Liver (tissue), 8 donors: ENCODE measurements at regions not wholly inside any gene's neighbourhood (a gene's known extent, or its start where the extent isn't known, plus 50 kb on each side); places are given as distances from the start of the nearest gene placed in this dataset.

Experiments used
- DNase-seq: peaks from one replicate; pipeline ENCODE4 v3.0.0-alpha.2; 2017; ENCODE audit warnings: low spot score
- H3K27ac ChIP-seq, 2 donors: one replicate each; pipeline ENCODE4 v1.7.0; 2013; ENCODE audit warnings: inconsistent platforms in 2 of 2, low read length in 2 of 2, control low read depth in 1 of 2, low read depth in 1 of 2, mild to moderate bottlenecking in 1 of 2
- H3K27me3 ChIP-seq, 4 donors: one replicate each; pipeline versions ENCODE4 v1.6.1 to v1.7.0; 2013; ENCODE audit warnings: low read length in 3 of 4, inconsistent platforms in 1 of 4, mild to moderate bottlenecking in 1 of 4, moderate library complexity in 1 of 4; ENCODE audit not compliant: control insufficient read depth in 4 of 4, insufficient read depth in 4 of 4
- H3K36me3 ChIP-seq, 4 donors: one replicate each; pipeline versions ENCODE4 v1.6.1 to v1.7.0; 2013; ENCODE audit warnings: low read length in 3 of 4, mild to moderate bottlenecking in 3 of 4, low read depth in 1 of 4, moderate library complexity in 1 of 4; ENCODE audit not compliant: control insufficient read depth in 4 of 4, insufficient read depth in 3 of 4
- H3K4me1 ChIP-seq, 4 donors: one replicate each; pipeline versions ENCODE4 v1.6.1 to v1.7.0; 2013; ENCODE audit warnings: low read length in 3 of 4, mild to moderate bottlenecking in 3 of 4, moderate library complexity in 1 of 4; ENCODE audit not compliant: control insufficient read depth in 4 of 4, insufficient read depth in 4 of 4
- H3K4me3 ChIP-seq, 3 donors: one replicate each; pipeline versions ENCODE4 v1.6.1 to v1.7.0; 2013; ENCODE audit warnings: low read length in 3 of 3, control low read depth in 1 of 3, low read depth in 1 of 3, mild to moderate bottlenecking in 1 of 3
- H3K9ac ChIP-seq, 2 donors: one replicate each; pipeline ENCODE4 v1.7.0; 2013; ENCODE audit warnings: low read length in 2 of 2, mild to moderate bottlenecking in 2 of 2, moderate library complexity in 2 of 2, control low read depth in 1 of 2, low read depth in 1 of 2
- H3K9me3 ChIP-seq, 4 donors: one replicate each; pipeline versions ENCODE4 v1.6.1 to v1.7.0; 2013; ENCODE audit warnings: low read length in 3 of 4; ENCODE audit not compliant: control insufficient read depth in 4 of 4
- EGR1 ChIP-seq, 2 donors: IDR thresholded peaks; 2 replicates each; pipeline ENCODE4 v1.6.1; 2016 to 2018; ENCODE audit warnings: antibody characterized with exemption in 2 of 2, low read depth in 2 of 2
- FOXA1 ChIP-seq: IDR thresholded peaks from 2 replicates; pipeline ENCODE4 v1.6.1; 2016; ENCODE audit warnings: antibody characterized with exemption
- FOXA2 ChIP-seq: IDR thresholded peaks from 2 replicates; pipeline ENCODE4 v1.6.1; 2016; ENCODE audit warnings: antibody characterized with exemption
- GABPA ChIP-seq, 2 donors: IDR thresholded peaks in 1 of 2; conservative IDR thresholded peaks in 1 of 2; 2 replicates each; pipeline ENCODE4 v1.6.1; 2016; ENCODE audit warnings: antibody characterized with exemption in 2 of 2, mild to moderate bottlenecking in 1 of 2, moderate library complexity in 1 of 2
- HNF4A ChIP-seq, 2 donors: conservative IDR thresholded peaks; 2 replicates each; pipeline ENCODE4 v1.6.1; 2016; ENCODE audit warnings: antibody characterized with exemption in 2 of 2, mild to moderate bottlenecking in 2 of 2
- HNF4G ChIP-seq: IDR thresholded peaks from 2 replicates; pipeline ENCODE4 v1.6.1; 2016; ENCODE audit warnings: antibody characterized with exemption
- RAD21 ChIP-seq, 2 donors: IDR thresholded peaks; 2 replicates each; pipeline ENCODE4 v1.6.1; 2016; ENCODE audit warnings: antibody characterized with exemption in 2 of 2, mild to moderate bottlenecking in 2 of 2
- RXRA ChIP-seq, 2 donors: IDR thresholded peaks; 2 replicates each; pipeline ENCODE4 v1.6.1; 2017 to 2018; ENCODE audit warnings: antibody characterized with exemption in 2 of 2, mild to moderate bottlenecking in 1 of 2
- SP1 ChIP-seq: IDR thresholded peaks from 2 replicates; pipeline ENCODE4 v1.6.1; 2018; ENCODE audit warnings: antibody characterized with exemption, mild to moderate bottlenecking
- TAF1 ChIP-seq: conservative IDR thresholded peaks from 2 replicates; pipeline ENCODE4 v1.6.1; 2016; ENCODE audit warnings: antibody characterized with exemption, mild to moderate bottlenecking
- YY1 ChIP-seq: IDR thresholded peaks from 2 replicates; pipeline ENCODE4 v1.6.1; 2016; ENCODE audit warnings: antibody characterized with exemption, mild to moderate bottlenecking
- WGBS: extraction: QIAGEN DNeasy Blood & Tissue Kit; methylation state at CpG from one replicate; pipeline ENCODE4 v1.1.7; 2013; 5-methylcytosine and 5-hydroxymethylcytosine counted together
- TF ChIP-seq, protein P1 (sequence below): IDR thresholded peaks from 2 replicates; pipeline ENCODE4 v1.6.1; 2016; ENCODE audit warnings: antibody characterized with exemption, mild to moderate bottlenecking
- TF ChIP-seq, protein P2 (sequence below): IDR thresholded peaks from 2 replicates; pipeline ENCODE4 v1.6.1; 2016; ENCODE audit warnings: antibody characterized with exemption
- TF ChIP-seq, protein P3 (sequence below): IDR thresholded peaks from 2 replicates; pipeline ENCODE4 v1.6.1; 2016; ENCODE audit warnings: antibody characterized with exemption
- TF ChIP-seq, protein P4 (sequence below): fragments of 150-350 bp; IDR thresholded peaks from 2 replicates; pipeline ENCODE4 v1.5.1; 2017; ENCODE audit warnings: improper control_type of control experiment, low read depth, low read length; ENCODE audit not compliant: missing input control
- TF ChIP-seq, protein P5 (sequence below): IDR thresholded peaks from 2 replicates; pipeline ENCODE4 v1.6.1; 2016; ENCODE audit warnings: antibody characterized with exemption
- donor health status: healthy.
- donor health status: healthy.
- donor health status: healthy.
- donor health status: healthy.
- donor health status: healthy.

DNA sequence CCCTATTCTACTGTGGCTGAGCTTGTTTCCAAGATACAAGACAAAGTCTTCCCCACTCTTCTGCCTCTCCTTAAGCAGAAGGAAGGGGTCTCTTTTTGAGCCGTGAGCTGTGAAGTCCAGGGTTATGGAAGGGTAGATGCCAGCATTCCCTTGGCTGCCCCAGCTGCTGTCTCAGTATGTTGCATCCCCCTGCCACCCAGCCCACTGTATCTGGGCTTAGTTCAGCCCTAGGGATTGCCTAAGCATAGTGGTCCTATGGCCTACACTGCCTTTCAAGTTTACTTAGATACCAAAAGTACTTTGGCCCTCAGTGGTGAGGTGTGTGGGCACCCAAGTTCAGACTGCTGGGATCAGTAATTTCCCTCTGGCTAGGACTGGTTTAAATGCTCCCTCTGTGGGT, 421.9 kb upstream of the KHDRBS2 start:
- Histone ChIP-seq H3K27ac (no peak overlapping the region), H3K4me3 (no peak overlapping the region), H3K9me3 (no peaks in the 10 kb centered on the region), H3K9ac (no peak overlapping the region), H3K27me3 (no peaks in the 10 kb centered on the region), H3K36me3 (no peaks in the 10 kb centered on the region), H3K4me1 (no peaks in the 10 kb centered on the region)
- WGBS: 87% methylated on average over 1 of the region's 1 CpG
- DNase-seq: no peak
- TF ChIP-seq, protein P1, sequence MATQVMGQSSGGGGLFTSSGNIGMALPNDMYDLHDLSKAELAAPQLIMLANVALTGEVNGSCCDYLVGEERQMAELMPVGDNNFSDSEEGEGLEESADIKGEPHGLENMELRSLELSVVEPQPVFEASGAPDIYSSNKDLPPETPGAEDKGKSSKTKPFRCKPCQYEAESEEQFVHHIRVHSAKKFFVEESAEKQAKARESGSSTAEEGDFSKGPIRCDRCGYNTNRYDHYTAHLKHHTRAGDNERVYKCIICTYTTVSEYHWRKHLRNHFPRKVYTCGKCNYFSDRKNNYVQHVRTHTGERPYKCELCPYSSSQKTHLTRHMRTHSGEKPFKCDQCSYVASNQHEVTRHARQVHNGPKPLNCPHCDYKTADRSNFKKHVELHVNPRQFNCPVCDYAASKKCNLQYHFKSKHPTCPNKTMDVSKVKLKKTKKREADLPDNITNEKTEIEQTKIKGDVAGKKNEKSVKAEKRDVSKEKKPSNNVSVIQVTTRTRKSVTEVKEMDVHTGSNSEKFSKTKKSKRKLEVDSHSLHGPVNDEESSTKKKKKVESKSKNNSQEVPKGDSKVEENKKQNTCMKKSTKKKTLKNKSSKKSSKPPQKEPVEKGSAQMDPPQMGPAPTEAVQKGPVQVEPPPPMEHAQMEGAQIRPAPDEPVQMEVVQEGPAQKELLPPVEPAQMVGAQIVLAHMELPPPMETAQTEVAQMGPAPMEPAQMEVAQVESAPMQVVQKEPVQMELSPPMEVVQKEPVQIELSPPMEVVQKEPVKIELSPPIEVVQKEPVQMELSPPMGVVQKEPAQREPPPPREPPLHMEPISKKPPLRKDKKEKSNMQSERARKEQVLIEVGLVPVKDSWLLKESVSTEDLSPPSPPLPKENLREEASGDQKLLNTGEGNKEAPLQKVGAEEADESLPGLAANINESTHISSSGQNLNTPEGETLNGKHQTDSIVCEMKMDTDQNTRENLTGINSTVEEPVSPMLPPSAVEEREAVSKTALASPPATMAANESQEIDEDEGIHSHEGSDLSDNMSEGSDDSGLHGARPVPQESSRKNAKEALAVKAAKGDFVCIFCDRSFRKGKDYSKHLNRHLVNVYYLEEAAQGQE: no peak
- TF ChIP-seq RXRA (IDR thresholded peaks at IDR 0.05) (no peak), SP1 (no peak), HNF4A (conservative IDR thresholded peaks at IDR 0.05) (no peak), FOXA1 (no peak), GABPA (IDR thresholded peaks at IDR 0.05 in 1 of 2, conservative IDR thresholded peaks at IDR 0.05 in 1 of 2) (no peak), YY1 (no peak), TAF1 (no peak), RAD21 (IDR thresholded peaks at IDR 0.05) (no peak), FOXA2 (no peak), EGR1 (IDR thresholded peaks at IDR 0.05; ENCODE audit: low read depth in 2 of 2) (no peak)
- TF ChIP-seq, protein P2, sequence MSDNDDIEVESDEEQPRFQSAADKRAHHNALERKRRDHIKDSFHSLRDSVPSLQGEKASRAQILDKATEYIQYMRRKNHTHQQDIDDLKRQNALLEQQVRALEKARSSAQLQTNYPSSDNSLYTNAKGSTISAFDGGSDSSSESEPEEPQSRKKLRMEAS: no peak
- TF ChIP-seq, protein P3, sequence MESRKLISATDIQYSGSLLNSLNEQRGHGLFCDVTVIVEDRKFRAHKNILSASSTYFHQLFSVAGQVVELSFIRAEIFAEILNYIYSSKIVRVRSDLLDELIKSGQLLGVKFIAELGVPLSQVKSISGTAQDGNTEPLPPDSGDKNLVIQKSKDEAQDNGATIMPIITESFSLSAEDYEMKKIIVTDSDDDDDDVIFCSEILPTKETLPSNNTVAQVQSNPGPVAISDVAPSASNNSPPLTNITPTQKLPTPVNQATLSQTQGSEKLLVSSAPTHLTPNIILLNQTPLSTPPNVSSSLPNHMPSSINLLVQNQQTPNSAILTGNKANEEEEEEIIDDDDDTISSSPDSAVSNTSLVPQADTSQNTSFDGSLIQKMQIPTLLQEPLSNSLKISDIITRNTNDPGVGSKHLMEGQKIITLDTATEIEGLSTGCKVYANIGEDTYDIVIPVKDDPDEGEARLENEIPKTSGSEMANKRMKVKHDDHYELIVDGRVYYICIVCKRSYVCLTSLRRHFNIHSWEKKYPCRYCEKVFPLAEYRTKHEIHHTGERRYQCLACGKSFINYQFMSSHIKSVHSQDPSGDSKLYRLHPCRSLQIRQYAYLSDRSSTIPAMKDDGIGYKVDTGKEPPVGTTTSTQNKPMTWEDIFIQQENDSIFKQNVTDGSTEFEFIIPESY: no peak
- TF ChIP-seq, protein P4, sequence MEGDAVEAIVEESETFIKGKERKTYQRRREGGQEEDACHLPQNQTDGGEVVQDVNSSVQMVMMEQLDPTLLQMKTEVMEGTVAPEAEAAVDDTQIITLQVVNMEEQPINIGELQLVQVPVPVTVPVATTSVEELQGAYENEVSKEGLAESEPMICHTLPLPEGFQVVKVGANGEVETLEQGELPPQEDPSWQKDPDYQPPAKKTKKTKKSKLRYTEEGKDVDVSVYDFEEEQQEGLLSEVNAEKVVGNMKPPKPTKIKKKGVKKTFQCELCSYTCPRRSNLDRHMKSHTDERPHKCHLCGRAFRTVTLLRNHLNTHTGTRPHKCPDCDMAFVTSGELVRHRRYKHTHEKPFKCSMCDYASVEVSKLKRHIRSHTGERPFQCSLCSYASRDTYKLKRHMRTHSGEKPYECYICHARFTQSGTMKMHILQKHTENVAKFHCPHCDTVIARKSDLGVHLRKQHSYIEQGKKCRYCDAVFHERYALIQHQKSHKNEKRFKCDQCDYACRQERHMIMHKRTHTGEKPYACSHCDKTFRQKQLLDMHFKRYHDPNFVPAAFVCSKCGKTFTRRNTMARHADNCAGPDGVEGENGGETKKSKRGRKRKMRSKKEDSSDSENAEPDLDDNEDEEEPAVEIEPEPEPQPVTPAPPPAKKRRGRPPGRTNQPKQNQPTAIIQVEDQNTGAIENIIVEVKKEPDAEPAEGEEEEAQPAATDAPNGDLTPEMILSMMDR: no peak
- TF ChIP-seq, protein P5, sequence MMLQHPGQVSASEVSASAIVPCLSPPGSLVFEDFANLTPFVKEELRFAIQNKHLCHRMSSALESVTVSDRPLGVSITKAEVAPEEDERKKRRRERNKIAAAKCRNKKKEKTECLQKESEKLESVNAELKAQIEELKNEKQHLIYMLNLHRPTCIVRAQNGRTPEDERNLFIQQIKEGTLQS: no peak

DNA sequence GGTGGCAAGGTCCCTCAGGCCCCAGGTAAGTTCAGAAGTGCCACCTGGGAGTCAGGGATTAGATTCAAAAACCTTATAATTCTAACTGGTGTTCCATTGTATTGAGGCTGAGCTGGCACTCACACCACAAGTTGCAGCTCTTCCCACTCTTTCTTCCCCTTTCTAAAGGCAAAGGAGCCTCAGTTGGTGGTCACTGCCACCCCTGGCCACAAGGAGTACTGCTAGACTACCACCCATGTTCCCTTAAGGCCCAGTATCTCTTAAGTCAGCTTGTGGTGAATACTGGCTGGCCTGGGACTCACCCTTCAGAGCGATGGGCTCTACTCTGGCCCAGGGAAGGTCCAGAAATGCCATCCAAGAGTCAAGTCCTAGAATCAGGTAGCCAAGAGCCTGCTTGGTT, 421.1 kb upstream of the KHDRBS2 start:
- WGBS: 68% methylated on average over 1 of the region's 1 CpG
- Histone ChIP-seq H3K9me3 (no peaks in the 10 kb centered on the region), H3K4me3 (no peak overlapping the region), H3K27me3 (no peaks in the 10 kb centered on the region), H3K36me3 (no peaks in the 10 kb centered on the region), H3K27ac (no peak overlapping the region), H3K4me1 (no peaks in the 10 kb centered on the region), H3K9ac (no peak overlapping the region)
- no peak for DNase-seq
- TF ChIP-seq HNF4A (conservative IDR thresholded peaks at IDR 0.05): no peak
- TF ChIP-seq GABPA (IDR thresholded peaks at IDR 0.05 in 1 of 2, conservative IDR thresholded peaks at IDR 0.05 in 1 of 2): no peak
- no peak for TF ChIP-seq FOXA2
- TF ChIP-seq, protein P5: no peak
- TF ChIP-seq RAD21 (IDR thresholded peaks at IDR 0.05): no peak
- TF ChIP-seq, protein P2: no peak
- no peak for TF ChIP-seq FOXA1
- TF ChIP-seq SP1: no peak
- no peak for TF ChIP-seq RXRA (IDR thresholded peaks at IDR 0.05)
- TF ChIP-seq, protein P4: no peak
- TF ChIP-seq, protein P3: no peak
- no peak for TF ChIP-seq TAF1
- TF ChIP-seq HNF4G: no peak
